Transverse colon (tissue), 4 donors: ENCODE measurements at regions not wholly inside any gene's neighbourhood (a gene's known extent, or its start where the extent isn't known, plus 50 kb on each side); places are given as distances from the start of the nearest gene placed in this dataset.

Experiments
- POLR2AphosphoS5 ChIP-seq, 3 donors: sonication (generic); formaldehyde crosslinking; IDR thresholded peaks; one replicate each; pipeline ENCODE4 v1.6.1; 2016; ENCODE audit warnings: antibody characterized with exemption in 3 of 3
- TF ChIP-seq, protein P1 (sequence below), 5 experiments: fragments of 200-600 bp in 3 of 5; fragments of 450-650 bp in 2 of 5; sonication (generic) in 3 of 5; IDR thresholded peaks; 1 replicate in 2 of 5; 2 replicates in 3 of 5; pipeline ENCODE4 v1.5.1; 2016 to 2017; ENCODE audit warnings: antibody characterized with exemption in 5 of 5, inconsistent platforms in 3 of 5, mild to moderate bottlenecking in 2 of 5, moderate library complexity in 1 of 5

DNA sequence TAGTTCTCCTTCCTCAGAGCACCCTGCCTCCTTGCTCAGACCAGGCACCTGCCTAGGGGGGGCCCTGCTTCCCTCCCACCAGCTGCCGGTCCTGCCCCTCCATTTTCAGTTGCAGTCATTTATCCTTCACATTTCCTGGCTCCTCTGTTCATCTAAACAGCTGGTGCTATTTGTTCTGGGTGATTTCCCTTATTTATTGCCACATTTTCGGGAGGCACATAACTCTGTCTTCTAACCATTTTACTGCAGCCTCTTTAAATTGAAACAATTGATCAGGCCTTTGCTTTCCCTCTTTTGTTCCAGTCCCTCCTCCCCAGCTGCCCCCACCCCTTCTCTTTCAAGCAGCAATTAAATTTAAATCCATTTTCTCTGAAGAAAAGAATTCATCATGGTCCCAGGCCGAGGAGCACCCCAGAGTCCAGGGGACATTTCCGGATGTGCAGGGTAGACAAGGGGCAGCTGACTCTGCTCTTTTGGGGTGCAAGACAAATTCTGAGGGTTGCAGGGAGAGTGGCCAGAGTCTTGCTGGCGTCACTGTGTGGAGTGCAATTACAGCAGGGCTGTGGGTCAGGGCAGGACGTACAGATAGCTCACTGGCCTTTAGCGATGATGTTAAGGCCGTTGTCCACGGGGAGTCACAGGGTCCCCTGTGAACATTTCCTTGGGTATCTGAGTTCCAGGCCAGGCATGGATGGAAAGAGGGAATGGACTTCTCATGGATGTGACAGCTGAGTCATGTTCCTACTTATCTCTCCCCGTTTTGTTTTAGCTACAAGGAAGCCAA lies 476.4 kb downstream of the TBC1D22A start:
- TF ChIP-seq, protein P1, sequence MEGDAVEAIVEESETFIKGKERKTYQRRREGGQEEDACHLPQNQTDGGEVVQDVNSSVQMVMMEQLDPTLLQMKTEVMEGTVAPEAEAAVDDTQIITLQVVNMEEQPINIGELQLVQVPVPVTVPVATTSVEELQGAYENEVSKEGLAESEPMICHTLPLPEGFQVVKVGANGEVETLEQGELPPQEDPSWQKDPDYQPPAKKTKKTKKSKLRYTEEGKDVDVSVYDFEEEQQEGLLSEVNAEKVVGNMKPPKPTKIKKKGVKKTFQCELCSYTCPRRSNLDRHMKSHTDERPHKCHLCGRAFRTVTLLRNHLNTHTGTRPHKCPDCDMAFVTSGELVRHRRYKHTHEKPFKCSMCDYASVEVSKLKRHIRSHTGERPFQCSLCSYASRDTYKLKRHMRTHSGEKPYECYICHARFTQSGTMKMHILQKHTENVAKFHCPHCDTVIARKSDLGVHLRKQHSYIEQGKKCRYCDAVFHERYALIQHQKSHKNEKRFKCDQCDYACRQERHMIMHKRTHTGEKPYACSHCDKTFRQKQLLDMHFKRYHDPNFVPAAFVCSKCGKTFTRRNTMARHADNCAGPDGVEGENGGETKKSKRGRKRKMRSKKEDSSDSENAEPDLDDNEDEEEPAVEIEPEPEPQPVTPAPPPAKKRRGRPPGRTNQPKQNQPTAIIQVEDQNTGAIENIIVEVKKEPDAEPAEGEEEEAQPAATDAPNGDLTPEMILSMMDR (IDR thresholded peaks at IDR 0.05), result no peak
- TF ChIP-seq POLR2AphosphoS5 (IDR thresholded peaks at IDR 0.05), result no peak
